ENCODE measurements at regions not wholly inside any gene's neighbourhood (a gene's known extent, or its start where the extent isn't known, plus 50 kb on each side); places are given as distances from the start of the nearest gene placed in this dataset.
"Not testable (repeated sequence)": the region's sequence is repeated elsewhere in the genome, so short reads cannot be mapped to it uniquely, and the experiment has no call there.

GRCh38 chr12:14086838-14087237 lies 105.4 kb upstream of the GRIN2B start:
- TF ChIP-seq CTCF (IDR thresholded peaks at IDR 0.05 in 8 of 11, conservative IDR thresholded peaks at IDR 0.05 in 3 of 11): no peak
- TF ChIP-seq POLR2A (IDR thresholded peaks at IDR 0.05): no peak
- TF ChIP-seq POLR2AphosphoS5 (IDR thresholded peaks at IDR 0.05): no peak
- Histone ChIP-seq H3K27me3 (replicated peaks in 1 of 7) (no peaks in the 10 kb centered on the region), H3K4me1 (no peaks in the 10 kb centered on the region), H3K36me3 (no peaks in the 10 kb centered on the region), H3K9me3 (peaks cover 0 to 9% (median 0%) of the 10 kb centered on the region in 8 donors), H3K27ac (no peak overlapping the region), H3K4me3 (no peak overlapping the region)
- intact Hi-C loops (cut with DNase I; ENCODE audit: low total_unique reads): no loop called here
- no peak for DNase-seq

GRCh38 chr12:14099994-14100393 lies 118.6 kb upstream of the GRIN2B start:
- no peak for DNase-seq
- intact Hi-C loops (cut with DNase I; ENCODE audit: low total_unique reads): no loop called here
- Histone ChIP-seq H3K27me3 (replicated peaks in 1 of 7) (no peaks in the 10 kb centered on the region), H3K27ac (no peak overlapping the region), H3K4me1 (no peaks in the 10 kb centered on the region), H3K36me3 (no peaks in the 10 kb centered on the region), H3K9me3 (peaks cover 0 to 34% (median 15%) of the 10 kb centered on the region in 8 donors), H3K4me3 (no peak overlapping the region)
- no peak for TF ChIP-seq POLR2AphosphoS5 (IDR thresholded peaks at IDR 0.05)
- no peak for TF ChIP-seq POLR2A (IDR thresholded peaks at IDR 0.05)
- no peak for TF ChIP-seq CTCF (IDR thresholded peaks at IDR 0.05 in 8 of 11, conservative IDR thresholded peaks at IDR 0.05 in 3 of 11)
- WGBS, 5 donors: 63 to 84% (median 78%) methylated on average over 3 of the region's 3 CpGs

- H3K27ac ChIP-seq; H3K4me1 ChIP-seq; DNase-seq; H3K27me3 ChIP-seq (replicated peaks in 1 of 7); H3K4me3 ChIP-seq; H3K36me3 ChIP-seq; intact Hi-C loops (cut with DNase I; ENCODE audit: low total_unique reads): not testable (repeated sequence)
- WGBS, 5 donors: 84 to 100% (median 93%) methylated on average over 1 of the region's 1 CpG; no CpG with 5 or more reads in 1 of the 5 donors
- H3K9me3 ChIP-seq: peaks cover 0 to 34% (median 15%) of the 10 kb centered on the region in 8 donors
Measured at GRCh38 chr12:14101556-14101955, 120.2 kb upstream of the GRIN2B start.

GRCh38 chr12:14111230-14111865 lies 129.9 kb upstream of the GRIN2B start:
- no peak overlapping the region for H3K4me3 ChIP-seq
- peaks cover 0 to 4% (median 0%) of the 10 kb centered on the region in 8 donors for H3K9me3 ChIP-seq
- H3K4me1 ChIP-seq: peaks cover 0 to 9% (median 2%) of the 10 kb centered on the region in 6 donors
- no peak overlapping the region for H3K27ac ChIP-seq
- no peak for DNase-seq
- peak in 10 of 11 experiments; percentile 4 to 55 (median 40) for TF ChIP-seq CTCF (IDR thresholded peaks at IDR 0.05 in 8 of 11, conservative IDR thresholded peaks at IDR 0.05 in 3 of 11)
- TF ChIP-seq POLR2AphosphoS5 (IDR thresholded peaks at IDR 0.05): no peak
- TF ChIP-seq POLR2A (IDR thresholded peaks at IDR 0.05): no peak
- no peaks in the 10 kb centered on the region for H3K27me3 ChIP-seq (replicated peaks in 1 of 7)
- no peaks in the 10 kb centered on the region for H3K36me3 ChIP-seq
- intact Hi-C loops (cut with DNase I; ENCODE audit: low total_unique reads): no loop called here
- WGBS, 5 donors: 28 to 36% (median 33%) methylated on average over 9 of the region's 9 CpGs

Measured in spleen (tissue), 11 donors.